Occipital lobe (tissue), 1 donor: ENCODE measurements at regions not wholly inside any gene's neighbourhood (a gene's known extent, or its start where the extent isn't known, plus 50 kb on each side); places are given as distances from the start of the nearest gene placed in this dataset.
"Not testable (repeated sequence)": the region's sequence is repeated elsewhere in the genome, so short reads cannot be mapped to it uniquely, and the experiment has no call there.

Experiments
- DNase-seq: peaks from one replicate; lab custom pipeline; 2025; lab: John Stamatoyannopoulos, UW

GRCh38 chr6:28657769-28658465, 132.2 kb downstream of the GPX5 start:
- no peak for DNase-seq

- DNase-seq: no peak
These were observed 133.0 kb downstream of the GPX5 start for GRCh38 chr6:28658475-28659249.

- no peak for DNase-seq
These were observed 133.5 kb downstream of the GPX5 start for GRCh38 chr6:28659250-28659566.

GRCh38 chr6:28661097-28661713, 135.5 kb downstream of the GPX5 start:
- no peak for DNase-seq

GRCh38 chr6:28664870-28665396, 139.3 kb downstream of the GPX5 start:
- no peak for DNase-seq

DNA sequence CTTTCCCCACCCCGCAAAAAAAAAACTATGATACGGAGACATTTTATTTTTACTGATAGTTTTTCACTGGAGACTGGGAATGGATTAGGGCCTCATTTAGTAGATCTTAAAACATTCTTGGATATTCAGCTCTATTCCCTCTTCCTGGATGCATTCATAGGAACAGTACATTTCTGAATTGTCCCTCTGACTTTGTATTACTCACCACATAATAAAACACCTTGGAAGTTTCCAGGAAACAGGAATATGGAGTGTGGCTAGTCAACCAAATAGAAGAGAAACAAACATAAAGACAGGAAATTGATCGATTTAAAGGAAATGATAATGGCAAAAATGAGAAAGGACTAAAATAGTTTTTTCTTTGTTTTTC, 147.7 kb downstream of the GPX5 start:
- no peak for DNase-seq

DNA sequence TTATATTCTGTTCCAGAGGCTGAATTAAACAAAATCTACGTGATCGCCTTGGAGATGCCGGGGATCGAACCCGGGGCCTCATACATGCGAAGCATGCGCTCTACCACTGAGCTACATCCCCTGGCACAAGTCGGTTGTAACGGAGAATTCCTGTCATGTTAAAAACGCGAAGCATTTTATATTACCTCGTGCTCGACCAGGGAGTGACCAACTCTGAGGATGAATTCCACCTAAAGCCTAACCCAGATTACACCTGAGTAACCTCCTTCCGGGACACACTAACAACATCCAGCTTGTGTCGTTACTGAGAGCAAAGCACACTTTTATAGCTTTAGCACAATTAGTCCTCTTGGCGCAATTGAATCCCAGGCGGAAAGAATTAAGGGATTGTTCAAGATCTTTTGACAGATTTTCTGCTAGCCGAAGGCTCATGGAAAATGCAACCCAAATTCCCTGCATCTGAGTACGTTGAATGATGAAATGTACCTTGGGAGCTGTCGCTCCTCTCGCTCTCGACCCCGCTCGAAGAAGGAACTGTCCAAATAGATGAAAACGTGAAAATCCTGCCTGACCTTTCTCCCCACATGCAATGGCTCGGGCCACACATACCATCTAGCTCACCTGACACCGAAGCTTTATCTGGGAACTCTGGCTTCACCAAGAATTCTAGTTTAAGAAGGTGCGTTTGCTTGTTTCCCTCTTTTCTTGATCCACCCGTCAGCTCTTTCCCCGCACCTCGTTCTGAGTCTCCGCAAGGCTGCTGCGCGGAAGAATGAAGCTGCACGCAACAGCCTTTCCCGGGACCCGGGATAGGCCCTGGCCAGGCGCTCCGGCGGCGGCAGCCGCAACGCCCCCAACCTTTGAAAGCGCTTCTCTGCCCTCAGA, 148.3 kb downstream of the GPX5 start:
- DNase-seq: peak; percentile 17

GRCh38 chr6:28675600-28675999, 149.9 kb downstream of the GPX5 start:
- no peak for DNase-seq

DNA sequence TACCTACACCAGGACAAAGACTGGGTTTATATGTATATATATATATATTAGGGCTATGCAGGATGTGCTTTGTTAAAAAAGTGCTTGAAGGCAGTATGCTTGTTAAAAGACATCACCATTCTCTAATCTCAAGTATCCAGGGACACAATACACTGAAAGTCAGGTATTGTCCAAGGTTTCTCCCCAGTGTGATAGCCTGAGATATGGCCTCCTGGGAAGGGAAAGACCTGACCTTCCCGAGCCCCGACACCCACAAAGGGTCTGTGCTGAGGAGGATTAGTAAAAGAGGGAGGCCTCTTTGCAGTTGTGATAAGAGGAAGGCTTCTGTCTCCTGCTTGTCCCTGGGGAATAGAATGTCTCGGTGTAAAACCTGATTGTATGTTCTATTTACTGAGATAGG, 156.9 kb downstream of the GPX5 start:
- DNase-seq: no peak

GRCh38 chr6:28682956-28683685, 157.4 kb downstream of the GPX5 start:
- not testable (repeated sequence) for DNase-seq

GRCh38 chr6:28683945-28684538, 158.4 kb downstream of the GPX5 start:
- peak; percentile 2 for DNase-seq

DNA sequence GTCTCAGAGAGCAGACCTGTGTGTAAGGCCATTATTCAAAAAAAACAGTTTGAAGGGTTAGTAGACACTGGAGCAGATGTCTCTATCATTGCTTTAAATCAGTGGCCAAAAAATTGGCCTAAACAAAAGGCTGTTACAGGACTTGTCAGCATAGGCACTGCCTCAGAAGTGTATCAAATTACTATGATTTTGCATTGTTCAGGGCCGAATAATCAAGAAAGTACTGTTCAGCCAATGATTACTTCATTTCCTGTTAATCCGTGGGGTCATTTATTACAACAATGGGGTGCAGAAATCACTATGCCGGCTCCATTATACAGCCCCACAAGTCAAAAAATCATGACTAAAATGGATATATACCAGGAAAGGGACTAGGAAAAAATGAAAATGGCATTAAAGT, 160.3 kb downstream of the GPX5 start:
- not testable (repeated sequence) for DNase-seq

GRCh38 chr6:28686446-28687027, 160.9 kb downstream of the GPX5 start:
- DNase-seq: peak; percentile 3

DNA sequence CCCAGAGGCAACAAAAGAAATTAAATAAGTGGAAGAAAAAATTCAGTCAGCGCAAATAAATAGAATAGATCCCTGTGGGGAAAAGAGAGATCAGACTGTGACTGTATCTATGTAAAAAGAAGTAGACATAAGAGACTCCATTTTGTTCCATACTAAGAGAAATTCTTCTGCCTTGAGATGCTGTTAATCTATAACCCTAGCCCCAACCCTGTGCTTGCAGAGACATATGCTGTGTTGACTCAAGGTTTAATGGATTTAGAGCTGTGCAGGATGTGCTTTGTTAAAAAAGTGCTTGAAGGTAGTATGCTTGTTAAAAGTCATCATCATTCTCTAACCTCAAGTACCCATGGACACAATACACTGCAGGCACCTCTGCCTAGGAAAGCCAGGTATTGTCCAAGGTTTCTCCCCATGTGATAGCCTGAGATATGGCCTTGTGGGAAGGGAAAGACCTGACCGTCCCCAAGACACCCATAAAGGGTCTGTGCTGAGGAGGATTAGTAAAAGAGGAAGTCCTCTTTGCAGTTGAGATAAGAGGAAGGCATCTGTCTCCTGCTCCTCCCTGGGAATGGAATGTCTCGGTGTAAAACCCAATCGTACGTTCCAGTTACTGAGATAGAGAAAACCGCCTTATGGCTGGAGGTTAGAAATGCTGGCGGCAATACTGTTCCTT, 161.8 kb downstream of the GPX5 start:
- DNase-seq: not testable (repeated sequence)

- not testable (repeated sequence) for DNase-seq
These were observed 166.3 kb downstream of the GPX5 start for GRCh38 chr6:28691991-28692390.

DNA sequence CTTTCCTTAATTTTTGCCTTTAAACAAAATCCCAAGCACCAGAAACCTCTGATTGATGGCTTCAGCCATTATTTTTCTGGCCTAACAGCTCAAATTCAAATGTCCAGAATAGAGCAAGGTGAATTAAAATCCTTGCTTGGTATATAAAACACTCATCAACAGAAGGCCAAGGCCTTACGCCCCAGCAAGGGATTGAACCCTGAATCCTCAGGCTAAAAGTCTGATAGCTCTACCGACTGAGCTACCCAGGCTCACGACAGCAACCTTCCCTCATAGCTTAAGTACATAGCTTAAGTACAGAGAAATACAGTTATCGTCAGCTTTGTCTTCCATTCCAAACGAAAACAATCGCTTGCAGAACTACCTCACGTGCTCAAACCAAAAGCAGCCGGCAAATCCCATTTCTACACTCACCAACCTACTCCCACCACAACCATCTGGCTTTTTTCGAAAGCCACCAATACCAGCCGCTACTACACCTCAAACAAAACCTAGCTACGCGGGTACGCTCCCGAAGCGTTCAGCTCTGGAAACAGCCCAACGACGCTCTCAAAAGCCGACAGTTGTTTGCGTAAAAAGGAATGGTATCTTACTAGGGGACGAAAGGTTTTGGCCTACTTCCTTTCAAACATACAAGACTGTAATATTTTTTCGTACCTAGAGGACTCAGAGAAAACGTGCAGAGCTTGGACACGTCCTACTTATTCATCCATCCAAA, 167.5 kb downstream of the GPX5 start:
- no peak for DNase-seq

GRCh38 chr6:28693751-28694443, 168.2 kb downstream of the GPX5 start:
- DNase-seq: no peak

- no peak for DNase-seq
These were observed 170.0 kb downstream of the GPX5 start for GRCh38 chr6:28695715-28696114.
